Stimulated activated CD8-positive, alpha-beta memory T cell treated with anti-CD3 and anti-CD28 coated beads, Interleukin-7, amount 100 ng/mL, for 48 hours (primary cell): ENCODE measurements at regions not wholly inside any gene's neighbourhood (a gene's known extent, or its start where the extent isn't known, plus 50 kb on each side); places are given as distances from the start of the nearest gene placed in this dataset.

Source experiments
- DNase-seq, 2 donors: peaks; one replicate each; pipeline ENCODE4 v3.0.0-alpha.2; 2020; ENCODE audit warnings: low read depth in 1 of 2; ENCODE audit errors: extremely low read depth in 1 of 2

DNA sequence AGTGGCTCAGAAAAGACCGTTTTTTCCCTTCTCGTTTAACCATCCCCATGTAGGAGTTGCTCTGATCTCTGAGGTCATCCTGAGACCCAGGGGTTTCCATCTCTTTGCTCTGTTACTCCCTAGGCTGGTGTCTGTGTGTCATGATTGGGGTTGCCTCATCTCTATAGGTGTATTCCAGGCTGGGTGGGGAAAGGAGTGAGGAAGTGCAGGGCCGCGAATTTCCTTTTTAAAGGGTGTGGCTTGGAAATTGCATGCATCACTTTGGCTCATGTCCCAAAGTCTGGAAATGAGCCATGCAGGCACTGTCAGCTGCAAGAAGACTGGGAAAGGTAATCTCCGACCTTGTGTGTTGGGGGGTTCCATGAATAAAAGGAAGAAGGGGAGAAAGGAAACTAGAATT, 201.9 kb downstream of the AACS start:
- no peak for DNase-seq

DNA sequence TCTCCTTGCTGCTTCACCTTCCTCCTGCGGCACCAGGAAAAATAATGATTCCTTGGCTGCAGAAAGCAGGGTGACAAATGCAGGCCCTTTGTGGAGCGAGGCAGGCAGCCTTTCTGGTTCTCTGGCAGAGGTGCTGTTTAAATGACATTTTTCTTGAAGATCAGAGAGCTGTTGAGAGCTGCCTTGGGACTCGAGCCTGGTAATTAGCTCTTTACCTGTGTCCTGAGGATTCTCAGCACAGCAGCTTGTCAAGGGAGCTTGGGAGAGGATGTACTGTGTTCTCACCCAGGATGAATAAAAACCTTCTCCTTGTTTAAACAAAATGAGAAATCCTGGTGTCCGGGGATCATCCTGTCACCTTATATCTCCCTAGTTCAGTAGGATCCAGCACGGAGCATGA, 204.0 kb downstream of the AACS start:
- DNase-seq = no peak

DNA sequence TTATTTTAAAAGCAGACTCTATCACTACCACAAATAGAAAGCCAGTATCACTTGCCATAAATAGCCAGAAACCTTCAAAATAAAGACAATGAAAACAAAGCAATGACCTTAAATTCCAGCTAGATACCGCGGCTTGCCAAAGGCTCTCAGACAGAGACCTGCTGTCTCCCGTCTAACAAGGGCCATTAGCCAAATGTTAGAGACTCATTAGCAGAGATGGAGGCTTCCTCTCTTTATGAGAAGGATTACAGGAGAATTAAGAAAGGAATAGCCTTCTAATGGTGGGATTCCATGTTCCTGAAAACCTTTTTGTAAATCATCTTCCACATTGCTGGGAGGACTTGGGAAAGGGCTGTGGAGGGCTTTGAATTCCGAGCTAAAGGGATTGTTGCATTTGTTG, 206.7 kb downstream of the AACS start:
- DNase-seq = no peak

DNA sequence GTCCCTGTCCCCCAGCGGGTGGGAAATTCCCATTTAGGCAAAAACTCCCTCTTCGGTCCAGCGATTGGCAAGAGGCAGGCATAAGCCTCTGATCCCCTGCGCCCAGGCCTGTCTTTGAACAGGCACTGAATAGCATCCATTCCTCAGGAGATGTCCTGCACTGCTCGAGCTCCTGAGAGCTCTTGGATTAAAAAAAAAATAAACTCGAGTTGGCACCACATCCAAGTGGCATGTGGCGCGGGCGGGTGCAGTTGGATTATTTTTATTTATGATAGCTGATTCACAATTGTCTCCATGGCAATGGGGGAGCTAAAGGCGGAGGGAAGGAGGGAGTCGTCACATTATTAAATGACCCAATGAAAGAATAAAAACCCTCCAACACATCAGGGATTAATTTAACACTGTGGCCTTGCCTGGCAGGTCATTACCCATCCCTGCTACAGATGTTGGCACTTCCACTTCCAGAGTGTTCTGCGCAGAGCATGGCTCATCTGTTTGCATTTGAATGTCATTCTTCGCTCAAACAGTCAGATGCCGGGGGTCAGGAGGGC, 207.2 kb downstream of the AACS start:
- no peak for DNase-seq

DNA sequence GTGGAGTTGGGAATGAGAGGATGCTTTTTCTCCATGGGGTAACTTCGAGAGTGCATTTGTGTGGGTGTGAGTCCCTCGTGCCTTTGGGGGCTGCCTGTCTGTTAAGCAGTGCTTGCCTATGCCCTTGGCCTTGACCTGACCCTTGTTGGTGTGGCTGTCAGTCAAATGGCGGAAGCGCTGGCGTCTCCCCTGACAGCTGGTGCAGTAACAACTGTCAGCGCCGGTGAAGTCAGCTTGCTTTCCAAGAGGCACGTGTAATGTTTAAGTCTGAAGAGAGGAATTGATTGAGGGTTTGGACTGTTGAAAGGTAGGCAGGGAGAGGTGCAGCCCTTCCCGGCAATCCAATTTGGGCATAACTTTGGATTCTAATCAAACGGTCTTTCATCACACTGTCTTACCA, 211.3 kb downstream of the AACS start:
- no peak for DNase-seq

DNA sequence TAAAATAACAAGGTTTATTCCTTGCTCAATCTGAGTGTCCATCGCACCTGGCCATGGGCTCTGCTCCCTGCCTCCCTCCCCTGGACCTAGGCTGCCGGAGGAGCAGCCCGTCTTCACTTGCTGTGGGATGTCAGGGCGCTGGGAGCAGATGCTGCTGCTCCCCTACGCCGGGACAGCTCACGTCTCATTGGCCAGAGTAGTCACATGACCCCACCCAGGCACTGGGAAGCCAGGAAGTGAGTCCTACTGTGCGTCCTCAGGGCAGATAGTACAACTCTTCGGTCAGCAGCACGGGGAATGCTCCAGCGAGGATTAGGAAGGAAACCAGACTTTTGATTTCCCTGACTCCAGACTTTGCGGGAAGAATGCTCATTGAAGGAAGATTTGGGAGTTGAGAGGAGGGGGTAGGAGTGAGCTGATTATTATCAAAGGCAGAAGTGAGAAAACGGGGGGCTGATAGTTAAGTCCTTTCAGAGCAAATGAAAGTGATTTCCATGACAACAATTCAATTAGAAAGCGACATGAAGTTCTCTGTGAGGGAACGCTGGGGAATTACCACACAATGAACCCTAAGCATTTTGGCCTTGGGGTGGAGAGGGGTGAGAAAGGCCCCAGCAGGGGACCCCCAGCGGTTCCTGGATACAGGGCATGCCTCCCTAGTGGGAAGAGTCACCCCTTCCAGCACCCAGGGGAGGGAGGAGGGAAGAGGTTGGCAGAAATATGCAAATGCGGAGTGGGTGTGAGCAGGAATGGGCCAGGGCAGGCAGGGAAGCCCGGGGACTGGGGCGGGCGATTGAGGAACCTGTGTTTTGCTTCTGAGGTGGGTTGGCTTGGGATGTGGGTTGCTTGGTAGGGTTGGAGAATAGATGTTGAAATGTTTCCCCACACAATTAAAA, 215.5 kb downstream of the AACS start:
- no peak for DNase-seq

DNA sequence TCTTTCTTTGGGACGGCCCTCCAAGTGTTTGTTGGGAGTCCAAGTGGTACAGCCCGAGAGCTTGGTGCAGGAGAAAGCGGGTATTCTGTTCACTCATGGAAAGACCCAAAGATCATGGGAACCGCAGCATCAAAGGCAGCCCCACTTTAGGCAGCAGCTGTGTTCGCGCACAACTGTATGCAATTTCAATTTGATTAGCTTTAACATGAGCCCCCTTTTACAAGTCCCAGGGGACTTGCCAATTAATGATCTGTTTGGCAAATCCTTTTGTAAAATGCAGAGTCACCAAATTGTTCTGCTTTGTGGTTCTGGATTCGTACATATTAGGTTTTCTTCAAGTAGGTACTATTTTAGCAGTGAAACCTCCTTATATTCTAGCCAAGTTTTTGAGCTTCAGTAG, 217.7 kb downstream of the AACS start:
- no peak for DNase-seq

DNA sequence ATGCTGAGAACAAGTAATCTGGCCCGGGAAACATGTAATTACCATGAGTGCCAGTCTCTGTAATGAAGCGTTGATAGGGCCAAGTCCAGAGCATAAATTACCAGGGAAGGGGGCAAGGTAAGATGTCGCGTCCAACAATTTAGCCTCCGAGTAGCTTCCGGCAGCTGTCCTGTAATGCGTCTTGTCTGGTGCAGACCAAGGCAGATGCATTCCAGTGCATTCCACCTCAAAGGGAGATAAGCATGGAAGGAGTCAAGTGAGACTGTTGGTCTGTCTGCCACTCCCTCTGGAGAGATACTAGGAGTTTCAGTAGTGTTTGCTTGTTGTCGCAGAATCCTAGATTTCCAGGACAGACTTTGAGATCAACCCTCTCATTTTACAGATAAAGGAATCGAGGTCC, 218.3 kb downstream of the AACS start:
- DNase-seq = no peak

DNA sequence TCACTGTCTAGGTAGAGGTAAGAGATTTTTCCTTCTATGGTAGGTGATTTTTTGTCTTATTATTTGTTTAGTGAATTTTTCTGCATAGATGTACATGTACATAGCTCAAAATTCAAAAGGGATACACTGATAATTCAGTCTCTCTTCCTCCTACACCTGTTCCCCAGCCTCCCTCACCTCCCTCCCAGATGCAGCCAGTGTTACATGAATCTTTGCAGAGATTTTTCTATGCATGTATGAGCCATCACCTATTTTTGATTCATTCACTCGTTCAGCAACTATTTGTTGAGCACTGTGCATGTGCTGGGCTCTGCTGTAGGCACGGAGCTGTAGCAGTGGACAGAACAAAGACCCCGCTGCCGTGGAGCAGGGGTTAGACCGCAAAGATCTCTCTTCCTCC, 218.9 kb downstream of the AACS start:
- no peak for DNase-seq

DNA sequence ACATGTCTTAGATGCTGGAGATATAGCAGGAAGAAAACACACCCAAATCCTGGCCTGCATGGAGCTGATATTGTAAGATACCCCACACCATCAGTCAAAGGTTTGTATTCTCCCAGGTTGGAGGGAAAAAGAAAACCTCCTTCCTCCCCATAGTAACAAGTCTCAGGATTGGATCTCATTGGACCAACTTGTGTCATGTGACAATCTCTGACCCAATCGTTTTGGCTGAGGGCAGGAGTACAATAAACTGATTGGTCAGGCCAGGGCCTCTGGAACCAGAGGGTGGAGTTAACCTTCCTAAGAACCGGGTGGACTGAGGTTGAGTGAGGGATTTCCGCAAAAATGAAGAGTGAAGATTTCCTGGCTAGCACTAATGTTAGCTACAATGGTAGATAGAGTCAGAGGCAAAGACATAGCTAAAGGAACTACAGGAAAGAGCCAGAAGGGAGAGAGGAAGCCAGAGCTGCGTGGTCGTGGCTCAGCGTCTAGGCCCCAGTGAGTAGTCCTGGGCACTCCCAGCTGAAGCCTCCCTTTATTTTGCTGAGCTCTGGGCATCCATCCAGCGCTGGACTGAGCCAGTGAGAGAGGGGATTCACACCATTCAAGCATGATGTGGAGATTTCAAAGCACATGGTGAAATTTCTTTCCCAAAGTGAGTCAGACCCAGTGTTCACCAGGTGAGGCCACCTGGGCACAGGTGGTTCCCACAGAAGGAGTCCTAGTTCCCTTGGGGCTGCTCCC, 219.9 kb downstream of the AACS start:
- DNase-seq = no peak

DNA sequence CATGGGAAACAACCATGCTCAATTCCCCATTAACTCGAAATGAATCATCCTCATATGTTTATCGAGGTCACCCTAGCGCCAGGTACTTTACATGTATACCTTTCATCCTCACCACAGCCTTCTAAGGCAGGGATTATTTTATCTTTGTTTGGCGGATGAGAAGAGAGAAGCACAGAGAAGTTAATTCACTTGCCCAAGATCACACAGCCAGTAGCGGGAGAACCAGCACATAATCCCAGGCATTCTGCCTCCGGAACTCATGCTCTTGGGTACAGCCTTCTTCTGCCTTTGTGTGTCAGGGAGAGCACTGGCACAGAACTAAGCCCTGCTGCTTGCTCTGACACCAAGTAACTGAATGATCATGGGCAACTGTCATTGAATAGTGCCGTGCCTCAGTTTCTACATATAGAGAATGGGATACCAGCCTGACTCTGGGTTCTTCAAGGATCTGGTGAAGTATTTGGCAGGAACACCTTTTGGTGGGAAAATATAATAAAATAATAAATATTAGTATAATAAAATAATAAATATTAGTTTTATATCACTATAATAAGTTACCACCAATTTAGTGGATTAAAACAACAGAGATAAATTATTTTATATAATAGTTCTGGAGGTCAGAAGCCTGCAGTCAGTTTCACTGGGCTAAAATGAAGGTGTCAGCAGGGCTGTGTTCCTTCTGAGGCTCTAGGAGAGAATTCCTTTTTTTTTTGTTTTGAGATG, 220.9 kb downstream of the AACS start:
- no peak for DNase-seq

DNA sequence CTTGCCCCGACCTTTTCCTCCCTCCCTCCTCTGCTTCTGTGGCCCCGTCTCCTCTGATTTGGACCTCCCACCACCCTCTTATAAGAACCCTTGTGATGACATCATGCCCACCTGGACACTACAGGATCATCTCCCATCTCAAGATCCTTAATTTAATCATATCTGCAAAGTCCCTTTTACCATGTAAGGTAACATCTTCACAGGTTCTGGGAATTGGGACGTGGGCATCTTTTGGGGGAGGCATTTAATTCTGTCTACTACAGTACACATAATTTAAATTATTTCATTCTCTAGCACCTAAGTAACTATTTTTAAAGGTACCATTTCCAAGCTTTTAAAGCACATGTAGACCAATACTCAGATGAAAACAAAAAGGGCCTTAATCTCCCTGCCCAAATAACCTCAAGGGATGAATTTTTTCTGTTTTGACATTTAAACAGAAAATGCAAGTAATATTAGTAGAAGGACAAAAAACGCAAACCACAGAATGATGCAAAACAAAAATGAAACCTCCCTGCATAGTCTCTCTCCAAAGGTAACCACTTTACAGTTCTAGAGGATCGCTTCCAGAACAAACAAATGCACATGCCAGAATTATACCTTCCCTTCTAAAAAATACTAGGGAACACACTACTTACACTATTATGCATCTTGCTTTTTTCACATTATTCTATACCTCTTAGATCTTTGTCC, 222.1 kb downstream of the AACS start:
- no peak for DNase-seq

DNA sequence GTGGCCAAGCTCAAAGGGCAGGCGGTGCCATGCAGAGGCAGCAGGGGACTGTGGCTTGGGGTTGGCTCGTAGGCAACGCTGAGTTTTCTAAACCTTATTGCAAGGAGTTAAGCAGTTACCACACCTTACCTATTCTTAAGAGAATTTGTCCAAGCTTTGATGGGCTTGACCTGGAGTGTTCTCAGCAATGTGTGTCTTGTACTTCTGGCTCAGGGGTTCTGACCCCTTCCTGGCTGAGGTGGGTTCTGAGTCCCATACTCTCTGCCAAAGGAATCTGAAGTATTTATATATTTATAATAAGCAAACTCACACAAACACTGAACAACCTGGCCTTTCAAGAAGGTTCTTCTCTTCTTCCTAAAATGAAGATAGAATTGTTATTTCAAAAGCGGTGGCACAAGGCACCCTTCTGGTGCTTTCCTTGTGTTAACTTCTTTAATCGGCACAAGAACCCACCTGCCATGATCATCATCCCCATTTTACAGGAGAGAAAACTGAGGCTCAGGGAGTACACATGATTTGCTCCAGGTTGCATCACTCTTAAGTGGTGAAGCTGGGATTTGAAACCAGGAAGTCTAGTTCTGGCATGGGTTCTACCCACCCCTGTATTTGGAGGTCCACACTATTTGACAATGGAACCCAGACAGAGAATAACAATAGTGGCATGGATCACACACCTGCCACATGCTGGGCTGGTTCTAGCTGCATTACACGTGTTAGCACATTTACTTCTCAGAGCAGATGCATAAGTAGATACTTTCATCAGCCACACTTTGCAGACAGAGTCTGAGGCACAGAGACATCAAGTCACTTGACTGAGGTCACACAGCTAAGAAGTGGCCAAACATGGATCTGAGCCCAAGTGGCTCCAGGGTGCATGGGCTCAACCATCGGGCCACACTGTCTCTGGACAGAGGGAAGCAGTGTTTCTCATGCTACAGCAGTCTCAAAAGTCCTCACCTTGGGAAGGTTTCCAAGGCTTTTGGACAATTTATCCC, 224.0 kb downstream of the AACS start:
- DNase-seq = no peak

DNA sequence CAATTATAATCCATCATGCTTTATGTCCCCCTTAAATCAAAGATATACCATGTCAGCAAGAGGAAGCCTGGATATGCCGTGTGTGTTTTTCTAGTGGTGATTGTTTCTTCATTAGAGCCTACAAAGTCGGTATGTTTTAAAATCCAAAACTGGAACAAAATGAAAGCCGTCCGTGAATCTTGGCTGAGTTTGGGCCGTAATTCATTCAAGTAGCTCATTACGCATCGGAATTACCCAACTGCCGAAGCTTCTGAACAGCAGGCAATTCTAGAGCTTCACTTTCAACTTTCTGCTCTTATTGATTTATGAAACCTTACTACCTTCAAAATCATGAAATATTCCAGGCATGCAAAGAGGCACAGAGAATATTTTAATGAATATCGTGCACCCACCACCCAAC, 224.7 kb downstream of the AACS start:
- no peak for DNase-seq

DNA sequence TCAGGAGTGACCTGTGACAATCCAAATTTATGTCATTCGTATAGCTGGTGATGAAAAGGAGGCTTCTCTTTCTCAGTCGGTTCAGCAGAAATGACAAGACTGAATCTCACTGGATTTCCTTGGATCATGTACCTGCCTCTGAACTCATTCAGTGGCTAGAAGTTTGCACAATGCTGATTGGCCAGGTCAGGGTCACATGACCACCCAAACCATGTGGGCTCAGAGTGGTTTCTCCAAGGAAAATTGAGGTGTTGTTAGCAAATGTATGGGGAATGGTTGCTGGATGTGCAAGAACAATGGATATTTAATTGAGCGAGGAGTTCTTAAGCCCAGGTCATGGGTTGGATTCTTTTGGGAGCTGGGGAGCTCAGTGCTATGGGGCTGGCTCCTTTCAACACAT, 227.5 kb downstream of the AACS start:
- DNase-seq = no peak

DNA sequence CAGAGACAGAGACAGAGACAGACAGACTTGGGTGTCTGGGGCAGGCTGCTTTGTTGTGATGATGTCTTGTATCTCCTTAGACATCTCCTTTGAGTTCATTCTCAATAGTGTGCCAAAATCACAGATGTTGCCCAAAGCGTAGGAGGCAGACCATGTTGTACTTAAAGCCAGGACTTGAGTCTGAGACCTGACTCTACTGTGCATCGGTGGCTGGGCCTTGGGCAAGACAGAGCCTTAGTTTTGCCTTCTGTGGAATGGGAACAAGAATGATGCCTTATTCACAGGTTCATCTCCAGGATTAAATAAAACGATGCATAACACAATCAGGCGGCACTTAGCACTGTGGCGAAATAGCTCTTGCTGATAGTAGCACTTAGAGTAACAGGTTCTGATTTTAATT, 230.3 kb downstream of the AACS start:
- DNase-seq = no peak

DNA sequence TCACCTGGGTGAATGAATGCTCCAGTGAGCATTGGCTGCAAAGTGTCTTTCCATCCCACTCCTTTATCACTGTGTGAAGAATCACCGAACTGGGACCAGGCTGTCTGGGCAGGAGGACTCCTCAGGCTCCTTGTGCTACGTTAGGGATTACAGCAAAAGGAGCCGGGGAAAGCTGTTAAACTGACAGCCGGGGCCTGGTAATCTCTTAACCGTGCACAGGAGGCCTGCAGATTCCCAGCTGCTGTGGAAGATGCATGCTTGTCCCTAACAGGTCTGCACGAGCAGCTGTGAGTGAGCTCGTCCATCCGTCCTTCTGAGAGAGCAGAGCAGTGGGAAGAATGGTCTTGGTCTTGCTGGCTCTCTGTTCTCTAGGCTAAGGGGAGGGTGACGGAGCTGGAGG, 231.5 kb downstream of the AACS start:
- no peak for DNase-seq

DNA sequence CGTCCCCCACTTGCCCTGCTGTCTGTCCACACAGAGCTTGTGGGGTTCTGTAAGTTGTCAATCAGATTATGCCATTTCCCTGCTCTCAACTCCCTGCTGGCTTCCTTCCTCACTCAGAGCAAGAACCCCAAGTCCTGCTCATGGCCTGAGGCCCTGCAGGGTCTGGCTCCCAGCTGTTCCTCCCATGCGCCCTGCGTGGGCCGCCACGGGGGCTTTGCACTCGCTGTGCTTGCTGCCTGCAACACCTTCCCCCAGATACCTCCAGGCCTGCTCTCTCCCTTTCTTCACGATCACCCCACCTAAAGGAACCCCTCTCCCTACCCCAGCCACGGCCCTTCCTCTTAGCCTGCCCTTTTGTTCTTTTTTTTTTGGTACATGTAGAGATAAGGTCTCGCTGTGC, 234.6 kb downstream of the AACS start:
- DNase-seq = no peak

DNA sequence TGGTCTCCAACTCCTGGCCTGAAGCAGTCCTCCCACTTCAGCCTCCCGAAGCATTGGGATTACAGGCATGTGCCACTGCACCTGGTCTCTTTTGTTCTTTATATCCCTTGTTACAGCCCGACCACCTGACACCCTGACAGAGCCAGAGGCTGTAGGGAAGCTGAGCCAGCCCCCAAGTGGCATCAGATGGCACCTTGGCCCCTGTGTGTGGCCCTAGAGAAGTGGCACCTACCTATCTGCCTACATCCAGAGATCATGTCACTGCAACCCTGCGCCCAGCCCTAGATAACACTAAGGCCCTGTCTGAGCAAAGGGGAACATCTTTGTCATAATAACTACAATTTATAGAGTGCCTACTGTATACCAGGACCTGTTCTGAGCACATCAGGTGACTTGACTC, 235.0 kb downstream of the AACS start:
- no peak for DNase-seq

DNA sequence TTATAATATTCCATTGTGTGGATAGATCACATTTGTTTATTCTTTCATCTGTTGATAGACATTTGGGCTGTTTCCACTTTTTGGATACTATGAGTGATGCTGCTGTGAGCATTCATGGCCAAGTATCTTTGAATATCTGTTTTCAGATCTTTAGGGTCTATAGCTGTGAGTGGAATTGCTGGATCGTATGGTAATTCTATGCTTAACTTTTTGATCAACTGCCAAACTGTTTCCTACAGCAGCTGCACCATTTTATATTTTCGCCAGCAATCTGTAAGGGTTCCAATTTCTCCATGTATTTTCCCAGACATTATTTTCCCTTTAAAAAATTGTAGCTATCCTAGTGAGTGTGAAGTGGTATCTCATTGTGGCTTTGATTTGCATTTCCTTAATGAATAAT, 238.1 kb downstream of the AACS start:
- DNase-seq = no peak
